Fibroblast of skin of right quadriceps (primary cell): ENCODE measurements at regions not wholly inside any gene's neighbourhood (a gene's known extent, or its start where the extent isn't known, plus 50 kb on each side); places are given as distances from the start of the nearest gene placed in this dataset.
A peak's percentile ranks its signal among the peaks of the same experiment; 100 is the strongest.

ENCODE experiments used
- DNase-seq: peaks from one replicate; pipeline ENCODE4 v3.0.0-alpha.2; 2013

GRCh38 chr16:48879223-48880122 lies 269.5 kb upstream of the N4BP1 start:
- DNase-seq = no peak

- DNase-seq = no peak
Observed at GRCh38 chr16:48877946-48878345, 268.0 kb upstream of the N4BP1 start.

GRCh38 chr16:48870141-48870540 lies 260.2 kb upstream of the N4BP1 start:
- DNase-seq = no peak

- no peak for DNase-seq
Observed at GRCh38 chr16:48865520-48865919, 255.5 kb upstream of the N4BP1 start.

GRCh38 chr16:48864055-48864454 lies 254.1 kb upstream of the N4BP1 start:
- DNase-seq = no peak

GRCh38 chr16:48862087-48862532 lies 252.1 kb upstream of the N4BP1 start:
- peak; percentile 52 for DNase-seq

- no peak for DNase-seq
Observed at GRCh38 chr16:48860341-48860740, 250.4 kb upstream of the N4BP1 start.

GRCh38 chr16:48852951-48853350 lies 243.0 kb upstream of the N4BP1 start:
- DNase-seq = no peak

GRCh38 chr16:48852458-48852857 lies 242.5 kb upstream of the N4BP1 start:
- DNase-seq = no peak

GRCh38 chr16:48850097-48850770 lies 240.3 kb upstream of the N4BP1 start:
- no peak for DNase-seq

- no peak for DNase-seq
Observed at GRCh38 chr16:48846277-48846676, 236.3 kb upstream of the N4BP1 start.

GRCh38 chr16:48845261-48845660 lies 235.3 kb upstream of the N4BP1 start:
- no peak for DNase-seq

GRCh38 chr16:48838349-48838748 lies 228.4 kb upstream of the N4BP1 start:
- no peak for DNase-seq

- DNase-seq = no peak
Observed at GRCh38 chr16:48836636-48837035, 226.7 kb upstream of the N4BP1 start.

- no peak for DNase-seq
Observed at GRCh38 chr16:48836067-48836466, 226.1 kb upstream of the N4BP1 start.

GRCh38 chr16:48834576-48834975 lies 224.6 kb upstream of the N4BP1 start:
- no peak for DNase-seq

- DNase-seq = no peak
Observed at GRCh38 chr16:48833461-48833860, 223.5 kb upstream of the N4BP1 start.

- DNase-seq = no peak
Observed at GRCh38 chr16:48831076-48831722, 221.2 kb upstream of the N4BP1 start.

- DNase-seq = no peak
Observed at GRCh38 chr16:48829336-48830310, 219.6 kb upstream of the N4BP1 start.

GRCh38 chr16:48824271-48824670 lies 214.3 kb upstream of the N4BP1 start:
- no peak for DNase-seq

- no peak for DNase-seq
Observed at GRCh38 chr16:48822431-48822830, 212.5 kb upstream of the N4BP1 start.

GRCh38 chr16:48820379-48820778 lies 210.4 kb upstream of the N4BP1 start:
- DNase-seq = no peak
